Suppressor macrophage treated with lipopolysaccharide for 4 hours (primary cell): ENCODE measurements at regions not wholly inside any gene's neighbourhood (a gene's known extent, or its start where the extent isn't known, plus 50 kb on each side); places are given as distances from the start of the nearest gene placed in this dataset.
"Not testable (repeated sequence)": the region's sequence is repeated elsewhere in the genome, so short reads cannot be mapped to it uniquely, and the experiment has no call there.

Source experiments
- DNase-seq: peaks from one replicate; pipeline ENCODE4 v3.0.0-alpha.2; 2020

DNA sequence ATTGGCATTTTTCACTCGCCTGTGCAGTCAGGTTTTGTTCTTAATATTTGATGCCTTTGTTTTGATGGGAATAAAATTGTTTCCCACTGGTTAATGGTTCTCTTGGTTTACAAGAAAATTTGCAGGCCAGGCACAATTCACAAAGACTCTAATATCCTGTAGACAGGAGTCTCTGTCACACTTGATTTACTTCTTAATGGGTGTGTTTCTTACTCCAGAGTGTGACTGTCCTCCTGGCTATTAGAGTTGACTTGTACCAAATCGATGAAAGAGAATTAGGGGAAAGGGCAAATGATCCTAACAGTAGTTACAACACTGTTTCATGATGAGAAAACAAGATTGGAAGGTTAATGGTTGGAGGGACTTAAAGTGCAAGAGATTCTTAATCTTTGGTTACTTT is 142.8 kb upstream of the SV2C start:
- no peak for DNase-seq

DNA sequence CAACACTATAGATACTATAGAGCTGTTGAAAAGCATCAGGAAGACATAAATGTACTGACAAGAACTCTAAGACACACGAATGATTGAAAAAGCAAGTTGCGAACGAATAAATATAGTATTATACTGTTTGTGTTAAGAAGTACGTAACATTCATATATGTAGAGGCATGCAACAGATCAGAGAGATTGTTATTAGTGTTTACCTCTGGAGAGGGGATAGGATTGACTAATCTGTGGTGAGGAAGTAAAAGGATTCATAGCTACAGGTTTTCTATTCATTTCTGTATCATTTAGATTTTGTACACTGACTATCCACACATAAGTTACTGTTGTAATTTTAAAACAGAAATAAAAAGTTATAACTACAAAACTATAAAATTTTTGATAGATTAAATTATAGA is 147.6 kb upstream of the SV2C start:
- no peak for DNase-seq

DNA sequence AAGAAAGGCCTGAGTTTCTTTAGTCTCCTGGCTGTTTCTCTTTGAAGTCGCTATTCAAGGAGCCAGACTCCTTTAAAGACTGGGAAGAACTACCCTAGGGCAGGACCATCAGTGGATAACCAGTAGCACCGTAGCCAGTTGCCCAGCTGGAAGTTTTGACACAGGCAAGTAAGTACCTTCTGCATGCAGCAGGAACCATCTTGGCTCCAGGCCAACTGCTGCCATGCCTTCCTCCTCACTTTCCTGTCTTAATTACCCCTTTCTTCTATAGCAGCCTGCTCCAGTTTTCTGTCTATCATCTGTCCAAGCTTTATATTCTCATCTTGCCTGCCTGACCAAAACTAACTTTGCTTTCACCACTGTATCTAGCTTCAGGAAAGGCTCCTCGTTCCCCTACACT is 149.7 kb upstream of the SV2C start:
- DNase-seq = no peak

GRCh38 chr5:75931175-75931574 is 152.0 kb upstream of the SV2C start:
- no peak for DNase-seq

- DNase-seq = no peak
Observed at GRCh38 chr5:75928992-75929391, 154.2 kb upstream of the SV2C start.

DNA sequence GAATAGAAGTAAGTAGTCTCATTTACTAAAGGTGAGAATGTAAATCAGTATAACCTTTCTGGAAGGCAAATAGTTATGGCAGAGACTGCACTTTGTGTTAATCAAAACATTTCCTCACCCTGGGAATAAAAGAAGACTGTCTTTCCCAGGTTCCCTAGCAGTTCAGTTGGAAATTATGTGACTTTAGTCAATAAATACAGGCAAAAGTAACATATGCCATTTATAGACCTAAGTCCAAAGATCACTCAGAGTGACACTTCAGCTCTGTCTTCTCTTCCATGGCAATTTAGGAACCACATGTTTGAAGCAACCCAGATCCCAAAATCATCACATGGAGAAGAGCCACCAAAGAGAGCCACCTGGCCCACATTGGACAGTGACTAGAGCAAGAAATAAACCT is 160.7 kb upstream of the SV2C start:
- no peak for DNase-seq

DNA sequence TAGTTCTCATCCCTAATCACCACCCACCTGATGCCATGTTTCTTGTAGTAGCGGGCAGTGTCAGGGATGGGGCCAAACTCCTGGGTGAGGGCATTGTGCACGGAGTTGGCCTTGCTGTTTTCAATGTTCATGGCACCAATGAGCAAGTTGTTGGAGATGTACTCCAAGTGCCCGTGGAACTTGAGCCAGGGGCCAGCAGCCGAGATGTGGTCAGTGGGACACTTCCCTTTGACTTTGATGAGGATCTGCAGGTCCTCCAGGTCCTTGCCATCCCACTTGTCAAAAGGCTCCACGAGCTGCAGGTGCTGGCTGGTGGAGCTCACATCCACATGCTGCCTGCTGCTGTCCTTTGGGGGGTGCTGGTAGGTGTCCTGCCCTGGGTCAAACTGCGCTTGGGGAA is 162.2 kb upstream of the SV2C start:
- DNase-seq = no peak

DNA sequence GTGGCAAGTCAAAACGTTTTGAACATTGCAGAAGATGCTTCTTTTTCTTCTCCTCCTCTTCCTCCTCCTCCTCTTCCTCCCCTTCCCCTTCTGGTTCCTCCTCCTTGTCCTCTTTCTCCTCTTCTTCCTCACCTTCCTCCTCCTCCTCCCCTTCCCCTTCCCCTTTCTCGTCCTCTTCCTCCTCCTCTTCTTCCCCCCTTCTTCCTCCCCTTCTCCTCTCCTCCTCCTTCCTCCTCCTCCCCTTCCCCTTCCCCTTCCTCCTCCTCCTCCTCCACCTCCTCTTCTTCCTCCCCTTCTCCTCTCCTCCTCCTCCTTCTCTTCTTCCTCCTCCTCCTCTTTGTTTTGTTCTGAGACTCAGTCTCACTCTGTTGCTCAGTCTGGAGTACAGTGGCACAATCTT is 167.0 kb upstream of the SV2C start:
- DNase-seq = no peak

DNA sequence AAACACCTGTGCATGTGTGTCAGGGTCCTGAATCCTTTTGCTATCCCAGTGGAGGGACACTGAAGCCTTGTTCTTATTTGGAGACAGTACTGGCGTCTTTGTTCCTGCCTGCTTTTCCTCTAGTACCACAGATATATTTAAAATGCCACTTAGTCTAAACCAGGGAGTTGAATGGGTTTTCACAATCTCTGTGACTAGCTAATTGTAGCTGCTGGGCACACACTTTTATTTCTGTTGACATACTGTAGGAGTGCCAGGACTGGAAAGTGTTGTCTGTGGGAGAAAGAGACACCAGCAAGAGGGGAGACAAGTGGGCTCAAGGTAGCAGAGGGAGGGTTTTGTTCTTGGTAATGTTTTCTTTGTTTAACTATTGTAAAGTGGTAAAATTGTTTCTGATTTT is 174.0 kb upstream of the SV2C start:
- no peak for DNase-seq

GRCh38 chr5:75907651-75908050 is 175.5 kb upstream of the SV2C start:
- no peak for DNase-seq

DNA sequence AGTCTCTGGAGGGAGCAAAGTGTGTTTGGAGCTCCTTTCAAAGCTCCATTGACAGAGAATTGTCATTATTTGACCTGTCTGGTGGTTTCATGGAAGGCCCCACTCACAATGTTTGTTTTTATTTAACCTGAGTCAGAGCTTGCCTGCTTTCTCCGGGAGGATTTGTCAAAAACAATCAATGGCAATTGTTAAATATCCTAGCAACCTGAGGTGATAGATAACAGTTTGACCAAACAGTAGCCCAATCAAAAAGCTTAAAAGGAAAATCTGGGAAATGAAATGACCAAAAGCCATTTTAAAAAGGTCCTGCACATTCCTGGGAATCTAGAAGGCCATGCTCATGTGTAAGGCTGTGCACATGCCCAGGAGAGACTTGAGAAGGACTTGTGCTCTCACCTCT is 177.2 kb upstream of the POC5 start:
- DNase-seq = no peak

- DNase-seq = no peak
Observed at GRCh38 chr5:75891736-75892135, 174.5 kb upstream of the POC5 start.

DNA sequence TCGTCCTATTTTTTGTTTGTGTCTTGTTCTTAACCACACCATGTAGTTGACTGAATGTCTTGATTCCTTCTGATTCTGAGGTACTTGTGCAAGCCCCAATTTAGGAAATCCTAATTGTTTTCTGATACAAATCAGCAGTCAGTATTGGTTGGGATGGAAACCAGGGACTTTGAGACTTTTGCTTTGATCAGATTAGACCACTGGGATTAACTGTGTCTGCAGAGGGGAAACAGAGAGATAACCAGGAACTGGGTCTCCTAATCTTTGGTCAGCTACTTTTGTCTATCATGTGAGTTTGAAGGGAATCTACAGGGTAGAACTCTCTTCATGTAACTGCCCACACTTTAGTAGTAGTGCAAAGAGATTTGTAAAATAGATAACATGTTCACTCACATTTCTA is 173.8 kb upstream of the POC5 start:
- DNase-seq = no peak

GRCh38 chr5:75890546-75890945 is 173.3 kb upstream of the POC5 start:
- DNase-seq = no peak

DNA sequence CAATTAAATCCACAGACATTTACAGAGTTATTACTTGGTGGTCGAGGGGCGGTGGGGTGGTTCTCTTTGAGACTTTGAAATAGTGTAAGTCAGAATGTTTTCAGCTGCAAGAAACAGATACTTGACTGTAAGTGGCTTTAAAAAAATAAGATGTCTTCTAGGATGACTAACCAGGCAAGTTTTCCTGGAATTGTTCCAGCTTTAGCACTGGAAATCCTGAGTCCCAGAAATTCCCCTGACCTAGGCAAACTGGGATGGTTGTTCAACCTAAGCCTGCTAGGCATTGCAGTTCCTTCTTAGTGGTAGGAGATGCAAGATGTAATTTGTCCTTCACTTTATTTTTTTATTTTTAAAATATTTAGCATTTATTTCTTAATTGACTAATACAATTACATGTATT is 169.5 kb upstream of the POC5 start:
- no peak for DNase-seq

- DNase-seq = peak; percentile 11
Observed at GRCh38 chr5:75885849-75886596, 168.8 kb upstream of the POC5 start.

GRCh38 chr5:75885321-75885720 is 168.1 kb upstream of the POC5 start:
- no peak for DNase-seq

GRCh38 chr5:75869891-75870290 is 152.7 kb upstream of the POC5 start:
- no peak for DNase-seq

- DNase-seq = no peak
Observed at GRCh38 chr5:75862872-75863271, 145.6 kb upstream of the POC5 start.

GRCh38 chr5:75859621-75860020 is 142.4 kb upstream of the POC5 start:
- not testable (repeated sequence) for DNase-seq

GRCh38 chr5:75856056-75856455 is 138.8 kb upstream of the POC5 start:
- DNase-seq = no peak

DNA sequence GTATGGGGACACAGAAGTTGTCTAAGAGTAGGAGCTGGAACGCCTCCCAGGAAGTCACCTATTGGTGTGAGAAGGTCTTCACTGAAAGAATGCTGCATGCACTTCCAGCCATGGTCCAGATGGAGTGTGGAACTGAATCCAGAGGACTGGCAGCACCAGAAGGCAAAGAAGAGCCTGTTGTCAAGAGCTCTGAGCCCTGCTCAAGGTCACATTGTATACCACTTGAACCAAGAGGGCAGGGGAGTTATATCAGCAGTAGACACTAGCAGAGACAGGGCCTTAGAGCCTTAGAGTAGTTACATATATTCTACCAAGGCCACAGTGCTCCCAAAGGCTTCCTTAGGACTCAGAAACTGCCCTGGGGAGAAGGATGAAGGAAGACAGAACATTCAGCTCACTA is 130.8 kb upstream of the POC5 start:
- DNase-seq = no peak

DNA sequence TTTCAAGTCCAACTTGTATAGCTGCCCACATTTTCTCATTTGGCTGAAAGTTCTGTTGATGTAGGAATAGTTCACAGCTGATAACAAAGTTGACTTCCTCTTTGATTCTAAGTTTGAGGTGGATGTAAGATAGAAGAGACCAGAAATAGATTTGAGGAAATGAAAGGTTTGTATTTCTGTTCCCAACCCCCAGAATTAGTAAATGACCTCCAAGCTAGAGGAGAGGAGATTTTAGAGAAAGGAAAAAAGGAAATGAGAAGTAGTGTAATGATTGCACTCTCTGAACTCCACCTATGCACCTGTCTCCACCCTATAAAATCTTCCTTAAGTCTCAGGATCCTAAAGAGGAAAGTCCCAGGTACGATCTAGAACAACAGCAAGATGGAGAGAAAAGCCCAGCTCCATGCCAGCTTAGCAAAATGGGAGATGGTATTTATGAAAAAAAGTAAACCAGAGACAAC is 130.4 kb upstream of the POC5 start:
- DNase-seq = no peak

DNA sequence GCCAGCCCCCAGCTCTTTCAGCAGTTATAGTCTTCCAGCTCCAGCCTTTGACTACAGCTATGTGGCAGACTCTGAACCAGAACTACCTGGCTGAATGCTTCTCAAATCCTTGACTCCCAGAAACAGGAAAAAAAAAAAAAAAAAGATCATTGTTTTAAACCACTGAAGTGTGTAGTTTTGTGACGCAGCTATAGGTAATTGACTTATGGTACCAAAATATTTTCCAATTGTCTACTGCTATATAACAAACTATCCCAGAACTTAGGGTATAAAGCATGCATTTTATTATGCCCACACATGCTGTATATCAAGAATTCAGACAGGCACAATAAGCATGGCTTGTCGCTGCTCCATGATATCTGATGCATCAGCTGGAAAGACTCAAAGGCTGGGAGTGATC is 127.1 kb upstream of the POC5 start:
- no peak for DNase-seq

DNA sequence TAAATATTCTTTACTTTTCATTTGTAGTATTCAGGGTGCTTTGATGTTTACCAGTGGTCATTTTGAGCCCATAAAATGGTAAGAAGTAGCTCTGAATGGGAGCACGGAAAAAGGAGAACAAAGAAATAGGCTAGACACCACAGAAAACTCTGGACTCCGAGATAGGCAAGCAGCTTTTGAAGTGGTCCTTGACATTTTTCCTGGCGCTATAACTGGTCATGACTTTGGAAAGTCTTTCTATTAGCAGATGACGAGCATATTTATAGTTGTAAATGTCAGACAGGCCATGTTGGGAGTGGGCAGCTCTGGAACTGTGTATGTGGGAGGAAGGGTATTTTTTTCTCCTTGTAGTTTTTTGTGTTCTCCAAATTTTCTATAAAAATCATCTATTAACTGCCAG is 126.1 kb upstream of the POC5 start:
- no peak for DNase-seq

DNA sequence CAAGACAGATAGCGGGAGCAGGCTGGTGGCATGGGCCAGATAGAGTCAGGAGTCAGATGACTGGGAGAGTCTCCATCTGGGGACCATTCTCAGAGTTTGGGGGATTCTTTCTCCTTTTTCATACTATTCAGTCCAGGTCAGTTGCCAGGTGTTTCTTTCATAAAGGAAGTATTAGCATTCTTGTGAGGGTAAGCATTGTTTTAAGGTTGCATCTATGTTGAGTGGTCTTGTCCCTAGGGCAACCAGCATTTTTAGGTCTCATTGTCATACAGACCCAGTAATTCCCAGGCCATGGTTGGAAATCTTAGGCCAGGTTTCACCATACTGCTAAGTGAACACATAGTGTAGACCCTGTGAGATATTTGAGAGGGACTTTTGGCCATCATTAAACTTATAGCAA is 122.3 kb upstream of the POC5 start:
- no peak for DNase-seq
